CD4-positive, alpha-beta T cell treated with Interleukin-15 for 4 hours (primary cell): ENCODE measurements at regions not wholly inside any gene's neighbourhood (a gene's known extent, or its start where the extent isn't known, plus 50 kb on each side); places are given as distances from the start of the nearest gene placed in this dataset.
"Not testable (repeated sequence)": the region's sequence is repeated elsewhere in the genome, so short reads cannot be mapped to it uniquely, and the experiment has no call there.

Experiments used
- DNase-seq: peaks from one replicate; pipeline ENCODE4 v3.0.0-alpha.2; 2020; ENCODE audit warnings: low spot score

GRCh38 chr2:128660836-128661235 lies 342.2 kb upstream of the HS6ST1 start:
- DNase-seq, result no peak

GRCh38 chr2:128661311-128661710 lies 342.6 kb upstream of the HS6ST1 start:
- no peak for DNase-seq

GRCh38 chr2:128662051-128662471 lies 343.4 kb upstream of the HS6ST1 start:
- no peak for DNase-seq

DNA sequence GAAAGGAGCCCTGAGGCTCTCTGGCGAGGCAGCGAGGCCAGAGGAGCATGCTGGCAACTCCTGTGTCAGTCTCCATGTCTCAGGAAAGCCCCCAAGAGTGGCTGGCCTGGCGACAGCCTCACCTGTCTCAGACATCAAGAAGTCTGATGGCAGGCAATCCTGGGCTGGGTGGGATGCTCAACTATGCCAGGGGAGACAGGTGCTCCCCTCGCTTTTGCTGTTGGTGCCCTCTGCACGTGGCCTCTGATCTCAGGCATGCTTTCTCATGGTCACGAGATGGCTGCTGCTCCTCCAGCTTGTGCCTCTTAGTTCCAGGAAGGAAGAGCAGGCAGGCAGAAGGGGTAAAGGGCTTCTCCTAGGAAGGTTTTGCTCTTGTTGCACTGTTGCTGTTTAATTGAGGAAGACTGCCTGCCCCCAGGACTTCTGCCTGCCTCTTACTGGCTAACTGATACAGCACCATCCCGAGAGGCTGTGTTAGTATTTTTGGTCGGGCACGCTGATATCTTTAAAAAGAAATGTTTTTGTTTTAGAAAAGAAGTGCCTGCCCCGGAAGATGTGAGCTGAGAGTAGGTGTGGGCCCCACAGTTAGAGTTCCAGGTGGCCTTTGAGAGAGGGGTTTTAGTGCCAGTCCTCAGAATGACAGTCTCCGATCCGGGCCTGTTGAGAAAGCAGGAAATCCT lies 344.8 kb upstream of the HS6ST1 start:
- DNase-seq, result no peak

- DNase-seq, result no peak
Measured at GRCh38 chr2:128664499-128664971, 345.9 kb upstream of the HS6ST1 start.

DNA sequence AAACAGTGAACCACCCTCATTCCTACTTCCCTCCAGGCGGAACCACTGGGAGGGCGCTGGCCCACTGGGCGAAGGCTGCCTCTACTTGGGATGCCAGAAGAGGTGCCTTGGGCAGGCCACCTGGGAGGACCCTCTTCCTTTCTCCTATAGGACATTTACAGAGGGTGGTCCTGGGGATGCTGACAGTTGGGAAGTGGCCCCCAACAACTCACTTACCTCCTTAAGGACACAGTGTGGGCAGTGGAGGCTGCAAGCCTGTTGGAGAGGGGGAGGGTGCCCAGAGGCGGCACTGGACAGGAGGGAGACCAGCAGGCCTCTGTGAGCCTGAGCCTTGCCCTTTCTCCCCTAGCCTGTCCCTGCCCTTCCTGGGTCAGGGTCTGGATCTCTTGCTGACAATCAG lies 346.4 kb upstream of the HS6ST1 start:
- no peak for DNase-seq

- DNase-seq, result no peak
Measured at GRCh38 chr2:128666596-128666995, 347.9 kb upstream of the HS6ST1 start.

DNA sequence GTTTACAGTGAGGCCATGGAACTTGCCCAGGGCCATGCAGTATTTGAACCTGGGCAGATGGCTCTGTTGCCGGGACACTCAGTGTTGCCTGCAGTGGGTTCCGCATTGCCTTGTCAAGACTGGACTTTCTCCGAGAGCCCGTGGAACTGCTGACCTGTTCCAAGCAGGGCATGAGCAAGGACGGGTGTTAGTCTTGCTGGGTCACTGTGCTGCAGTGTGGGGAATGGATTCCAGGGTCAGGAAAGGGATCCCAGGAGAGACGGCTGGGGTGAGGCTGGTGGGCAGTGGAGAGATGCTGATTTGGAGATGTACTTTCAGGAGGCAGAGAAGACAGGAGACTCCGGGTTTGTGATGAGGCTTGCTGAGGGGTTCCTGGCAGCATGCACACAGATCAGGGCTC lies 348.7 kb upstream of the HS6ST1 start:
- no peak for DNase-seq

GRCh38 chr2:128668946-128669345 lies 350.3 kb upstream of the HS6ST1 start:
- DNase-seq, result no peak

DNA sequence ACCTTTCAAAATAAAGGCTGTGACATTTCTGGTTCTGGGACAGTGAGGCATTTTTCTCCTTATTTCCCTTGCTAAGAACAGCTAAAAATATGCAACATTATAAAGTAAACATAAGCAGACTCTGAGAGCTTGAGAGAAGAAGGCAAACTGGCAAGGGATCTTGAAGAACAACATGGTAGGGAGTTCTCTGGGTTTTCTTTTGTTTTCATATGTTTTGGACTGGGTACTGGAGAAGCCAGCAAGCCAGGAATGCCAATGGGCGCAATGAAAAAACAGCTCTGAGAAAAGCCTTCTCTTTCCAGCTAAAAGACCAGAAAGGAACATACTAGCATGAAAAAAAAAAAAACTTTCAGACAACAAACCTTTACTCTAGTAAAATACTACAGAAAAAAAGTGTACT lies 351.4 kb upstream of the HS6ST1 start:
- DNase-seq, result no peak

DNA sequence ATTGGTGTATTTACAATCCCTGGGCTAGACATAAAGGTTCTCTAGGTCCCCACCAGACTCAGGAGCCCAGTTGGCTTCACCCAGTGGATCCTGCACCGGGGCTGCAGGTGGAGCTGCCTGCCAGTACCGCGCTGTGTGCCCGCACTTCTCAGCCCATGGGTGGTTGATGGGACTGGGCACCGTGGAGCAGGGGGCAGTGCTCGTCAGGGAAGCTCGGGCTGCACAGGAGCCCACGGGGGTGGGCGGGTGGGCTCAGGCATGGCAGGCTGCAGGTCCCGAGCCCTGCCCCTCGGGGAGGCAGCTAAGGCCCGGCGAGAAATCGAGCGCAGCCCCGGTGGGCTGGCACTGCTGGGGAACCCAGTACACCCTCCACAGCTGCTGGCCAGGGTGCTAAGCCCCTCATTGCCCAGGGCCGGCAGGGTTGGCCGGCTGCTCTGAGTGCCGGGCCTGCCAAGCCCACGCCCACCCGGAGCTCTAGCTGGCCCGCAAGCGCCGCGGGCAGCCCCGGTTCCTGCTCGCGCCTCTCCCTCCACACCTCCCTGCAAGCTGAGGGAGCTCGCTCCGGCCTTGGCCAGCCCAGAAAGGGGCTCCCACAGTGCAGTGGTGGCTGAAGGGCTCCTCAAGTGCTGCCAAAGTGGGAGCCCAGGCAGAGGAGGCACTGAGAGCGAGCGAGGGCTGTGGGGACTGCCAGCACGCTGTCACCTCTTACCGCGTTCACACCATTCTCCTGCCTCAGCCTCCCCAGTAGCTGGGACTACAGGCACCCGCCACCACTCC lies 353.5 kb upstream of the HS6ST1 start:
- not testable (repeated sequence) for DNase-seq

DNA sequence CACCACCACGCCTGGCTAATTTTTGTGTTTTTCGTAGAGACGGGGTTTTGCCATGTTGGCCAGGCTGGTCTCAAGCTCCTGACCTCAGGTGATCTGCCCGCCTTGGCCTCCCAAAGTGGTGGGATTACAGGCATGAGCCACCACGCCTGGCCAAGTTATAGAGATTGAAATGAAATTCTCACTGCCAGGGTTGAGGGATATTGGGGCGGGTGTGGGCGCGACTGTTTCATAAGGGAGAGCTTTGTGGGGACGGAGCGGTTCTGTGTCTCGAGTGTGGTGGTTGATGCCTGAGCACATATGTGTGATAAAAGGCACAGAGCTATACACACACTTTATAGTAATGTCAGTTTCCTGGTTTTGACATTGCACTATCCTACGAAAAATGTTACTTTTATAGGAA lies 361.0 kb upstream of the HS6ST1 start:
- not testable (repeated sequence) for DNase-seq

DNA sequence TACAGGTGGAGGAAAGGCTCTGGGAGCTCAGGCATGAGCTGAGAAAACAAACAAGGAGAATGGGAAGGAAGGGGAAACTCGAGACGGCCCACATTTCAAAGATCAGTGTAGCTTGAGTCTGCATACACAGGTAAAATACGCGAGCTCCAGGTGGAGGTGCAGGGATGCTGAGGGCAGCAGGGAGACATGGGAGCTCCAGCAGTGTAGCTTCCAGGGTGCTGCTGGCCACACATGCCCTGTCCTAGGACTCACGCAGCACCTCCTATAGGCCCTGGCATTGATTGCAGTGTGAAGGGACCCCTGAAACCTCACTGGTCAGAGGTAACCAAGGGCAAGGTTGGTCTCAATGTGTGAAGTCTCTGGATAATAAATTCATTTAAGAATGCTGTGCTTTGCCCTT lies 362.8 kb upstream of the HS6ST1 start:
- DNase-seq, result no peak

GRCh38 chr2:128682266-128682665 lies 363.6 kb upstream of the HS6ST1 start:
- DNase-seq, result no peak

- no peak for DNase-seq
Measured at GRCh38 chr2:128682729-128683284, 364.1 kb upstream of the HS6ST1 start.

- no peak for DNase-seq
Measured at GRCh38 chr2:128684523-128684922, 365.9 kb upstream of the HS6ST1 start.

DNA sequence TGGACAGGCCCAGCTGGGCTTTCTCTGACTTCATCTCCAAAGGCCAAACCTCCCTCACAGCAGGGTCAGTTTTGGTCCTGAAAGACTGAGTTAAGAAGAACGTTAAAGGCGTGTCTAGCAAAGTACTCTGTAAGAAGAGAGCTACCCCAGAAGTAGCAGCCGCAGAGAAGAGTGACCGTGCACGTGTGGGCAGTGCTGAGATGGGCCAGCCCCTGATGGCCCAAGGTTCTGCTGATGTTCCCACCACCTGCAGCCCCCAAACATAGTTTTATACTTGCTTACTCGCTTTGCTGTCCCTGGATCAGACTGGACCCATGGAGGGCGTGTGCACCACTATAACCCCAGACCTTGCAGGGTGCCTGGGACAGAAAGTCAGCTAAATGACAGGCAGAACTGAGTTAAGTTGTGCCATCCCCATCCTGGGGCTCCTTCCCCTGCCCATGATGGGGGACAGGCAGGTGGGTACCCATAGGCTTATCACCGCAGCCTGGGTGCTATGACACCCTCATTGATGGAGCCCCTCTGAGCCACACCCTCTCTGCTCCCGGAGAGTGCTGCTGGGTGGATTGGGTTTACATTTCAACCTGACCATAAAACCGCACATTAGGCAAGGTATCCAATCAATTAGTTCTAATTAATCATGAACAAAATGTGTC lies 367.3 kb upstream of the HS6ST1 start:
- no peak for DNase-seq

GRCh38 chr2:128686497-128686859 lies 367.8 kb upstream of the HS6ST1 start:
- DNase-seq, result no peak

- no peak for DNase-seq
Measured at GRCh38 chr2:128686881-128687555, 368.4 kb upstream of the HS6ST1 start.

GRCh38 chr2:128687565-128687964 lies 368.9 kb upstream of the HS6ST1 start:
- DNase-seq, result no peak

GRCh38 chr2:128689971-128690370 lies 371.3 kb upstream of the HS6ST1 start:
- no peak for DNase-seq

DNA sequence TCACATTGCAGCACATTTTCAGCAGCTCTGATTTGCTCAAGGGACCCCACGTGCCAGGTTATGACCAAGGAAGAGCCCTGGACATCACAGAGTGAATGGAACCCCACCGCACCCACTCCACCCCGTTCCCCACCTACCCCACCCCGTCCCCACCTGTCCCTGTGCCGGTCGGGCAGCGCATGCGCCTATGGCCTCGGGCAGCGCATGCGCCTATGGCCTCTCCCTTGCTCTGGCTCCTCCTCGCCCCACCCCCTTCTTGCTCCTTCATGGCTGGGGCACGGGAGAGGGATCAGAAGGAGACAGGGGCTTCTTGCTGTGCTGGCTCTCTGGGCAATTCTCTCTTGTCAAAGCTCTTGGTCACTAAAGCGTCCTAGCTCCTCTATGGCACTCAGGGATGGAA lies 371.8 kb upstream of the HS6ST1 start:
- no peak for DNase-seq
